Fibroblast of the aortic adventitia (primary cell): ENCODE measurements at regions not wholly inside any gene's neighbourhood (a gene's known extent, or its start where the extent isn't known, plus 50 kb on each side); places are given as distances from the start of the nearest gene placed in this dataset.

ENCODE experiments used
- DNase-seq: peaks from one replicate; pipeline ENCODE4 v3.0.0-alpha.2; 2010; ENCODE audit warnings: low read depth
- H3K4me3 ChIP-seq: 2 replicates; pipeline ENCODE4 v1.5.1; 2011; ENCODE audit warnings: low read depth, mild to moderate bottlenecking, control low read depth, low read length, moderate library complexity
- CTCF ChIP-seq: IDR thresholded peaks from 2 replicates; pipeline ENCODE4 v1.5.1; 2011; ENCODE audit warnings: mild to moderate bottlenecking, low read length, control low read depth, inconsistent platforms; ENCODE audit not compliant: insufficient read depth

- no peak for TF ChIP-seq CTCF
- peak; percentile 37 for DNase-seq
- H3K4me3 ChIP-seq, result no peak overlapping the region
These were observed 76.4 kb downstream of the PLK2 start for GRCh38 chr5:58383448-58383847.

- no peak for TF ChIP-seq CTCF
- DNase-seq, result no peak
- no peak overlapping the region for H3K4me3 ChIP-seq
These were observed 77.8 kb downstream of the PLK2 start for GRCh38 chr5:58382131-58382534.

- DNase-seq, result peak; percentile 5
- H3K4me3 ChIP-seq, result no peak overlapping the region
- TF ChIP-seq CTCF, result no peak
These were observed 78.3 kb downstream of the PLK2 start for GRCh38 chr5:58381566-58381965.

- no peak for TF ChIP-seq CTCF
- no peak for DNase-seq
- no peak overlapping the region for H3K4me3 ChIP-seq
These were observed 79.2 kb downstream of the PLK2 start for GRCh38 chr5:58380655-58381054.

- no peak for TF ChIP-seq CTCF
- DNase-seq, result peak; percentile 7
- no peak overlapping the region for H3K4me3 ChIP-seq
These were observed 81.1 kb downstream of the PLK2 start for GRCh38 chr5:58378613-58379390.

GRCh38 chr5:58370606-58371005 is 89.3 kb downstream of the PLK2 start:
- no peak for DNase-seq
- H3K4me3 ChIP-seq, result no peak overlapping the region
- no peak for TF ChIP-seq CTCF
